GM12878 (cell line): ENCODE measurements at regions not wholly inside any gene's neighbourhood (a gene's known extent, or its start where the extent isn't known, plus 50 kb on each side); places are given as distances from the start of the nearest gene placed in this dataset.

Experiments
- ATAC-seq: fragments of 200-7000 bp; cut with Tn5 transposase; 3 replicates; pipeline ENCODE4 v1.9.1; 2020; ENCODE audit warnings: mild to moderate bottlenecking, moderate library complexity
- BruUV-seq: library from RNA; stranded (reverse); fragments of 400-500 nt; replicated peaks from 2 replicates; lab custom pipeline; 2021; lab: Mats Ljungman, UMichigan
- CTCF ChIA-PET: fragments of 300-600 bp; sonication (Branson Sonifier 250); formaldehyde crosslinking; extraction: SDS; loops from one replicate; lab custom pipeline; 2021; ENCODE audit warnings: inconsistent platforms; lab: Yijun Ruan, JAX
- POLR2A ChIA-PET: fragments of 350-600 bp; formaldehyde crosslinking; extraction: SDS; loops from one replicate; lab custom pipeline; 2021; ENCODE audit warnings: inconsistent platforms; lab: Charles Lee
- RAD21 ChIA-PET: fragments of 300-600 bp; sonication (Branson Sonifier 250); formaldehyde crosslinking; loops from one replicate; lab custom pipeline; 2023; ENCODE audit warnings: antibody characterized with exemption; ENCODE audit not compliant: unreplicated experiment; lab: Charles Lee
- SMC1A ChIA-PET: fragments of 300-600 bp; sonication (Branson Sonifier 250); formaldehyde crosslinking; loops from one replicate; lab custom pipeline; 2023; ENCODE audit not compliant: unreplicated experiment, uncharacterized antibody; lab: Charles Lee
- DNase-seq: peaks from one replicate; pipeline ENCODE4 v3.0.0-alpha.2; 2011; ENCODE audit warnings: low read depth, low spot score
- FAIRE-seq: peaks from 3 replicates; lab custom pipeline; 2011; peaks lifted over from hg19 to GRCh38; lab: Jason Lieb, UNC
- H2AFZ ChIP-seq: 2 replicates; pipeline ENCODE4 v1.6.0; 2011; ENCODE audit warnings: low read depth, low read length, control low read depth; ENCODE audit not compliant: control insufficient read depth
- H3K27ac ChIP-seq: 2 replicates; pipeline ENCODE4 v1.5.1; 2011; ENCODE audit warnings: control low read depth; ENCODE audit not compliant: control insufficient read depth, insufficient read depth
- H3K27me3 ChIP-seq, 2 experiments: replicated peaks in 1 of 2; 2 replicates each; pipeline versions ENCODE4 v1.6.0 to v1.6.1; 2011; ENCODE audit warnings: low read length in 1 of 2; ENCODE audit not compliant: control insufficient read depth in 2 of 2, insufficient read depth in 2 of 2
- H3K36me3 ChIP-seq, 2 experiments: 2 replicates each; pipeline ENCODE4 v1.5.1; 2011; ENCODE audit warnings: low read length in 1 of 2; ENCODE audit not compliant: control insufficient read depth in 2 of 2, insufficient read depth in 2 of 2
- H3K4me1 ChIP-seq: 2 replicates; pipeline ENCODE4 v1.6.1; 2011; ENCODE audit warnings: mild to moderate bottlenecking, low read length, moderate library complexity, mixed read lengths; ENCODE audit not compliant: control insufficient read depth, insufficient read depth
- H3K4me2 ChIP-seq: 2 replicates; pipeline ENCODE4 v1.6.0; 2011; ENCODE audit warnings: control low read depth; ENCODE audit not compliant: control insufficient read depth, insufficient read depth
- H3K4me3 ChIP-seq: fragments of 200-600 bp; sonication (generic); 2 replicates; pipeline ENCODE4 v1.5.1; 2016
- H3K79me2 ChIP-seq: 2 replicates; pipeline ENCODE4 v1.6.0; 2011; ENCODE audit warnings: low read length; ENCODE audit not compliant: control insufficient read depth, insufficient read depth
- H3K9ac ChIP-seq: 2 replicates; pipeline ENCODE4 v1.8.0; 2011; ENCODE audit warnings: low read length, control low read depth, mixed read lengths; ENCODE audit not compliant: control insufficient read depth, insufficient read depth
- H3K9me3 ChIP-seq: replicated peaks from 3 replicates; pipeline ENCODE4 v1.5.1; 2011; ENCODE audit warnings: mild to moderate bottlenecking, low read length; ENCODE audit not compliant: control insufficient read depth, insufficient read depth
- H4K20me1 ChIP-seq: 2 replicates; pipeline ENCODE4 v1.6.0; 2011; ENCODE audit not compliant: control insufficient read depth, insufficient read depth
- CBX3 ChIP-seq: fragments of 200-600 bp; sonication (generic); IDR thresholded peaks from 2 replicates; pipeline ENCODE4 v1.6.1; 2016; ENCODE audit warnings: low read depth, borderline replicate concordance
- CHD4 ChIP-seq: fragments of 200-600 bp; sonication (generic); IDR thresholded peaks from 2 replicates; pipeline ENCODE4 v1.6.1; 2016; ENCODE audit warnings: mild to moderate bottlenecking
- CREB1 ChIP-seq: IDR thresholded peaks from 2 replicates; pipeline ENCODE4 v1.6.1; 2012; ENCODE audit warnings: low read depth, mild to moderate bottlenecking, inconsistent platforms
- DPF2 ChIP-seq: fragments of 450-650 bp; IDR thresholded peaks from 2 replicates; pipeline ENCODE4 v1.6.1; 2017; ENCODE audit warnings: mild to moderate bottlenecking
- EP300 ChIP-seq, 2 experiments: fragments of 150-350 bp in 1 of 2; IDR thresholded peaks; 2 replicates each; pipeline ENCODE4 v1.6.1; 2011 to 2012; ENCODE audit warnings: low read depth in 2 of 2, low read length in 2 of 2, borderline replicate concordance in 1 of 2, improper control_type of control experiment in 1 of 2, inconsistent platforms in 1 of 2; ENCODE audit not compliant: control insufficient read depth in 1 of 2
- FOS ChIP-seq: IDR thresholded peaks from 3 replicates; pipeline ENCODE4 v1.6.1; 2011; ENCODE audit warnings: borderline replicate concordance; ENCODE audit not compliant: insufficient read length; ENCODE audit errors: extremely low read depth
- MTA3 ChIP-seq: IDR thresholded peaks from 2 replicates; pipeline ENCODE4 v1.6.1; 2012; ENCODE audit warnings: low read length, inconsistent platforms, borderline replicate concordance
- MYC ChIP-seq: IDR thresholded peaks from 2 replicates; pipeline ENCODE4 v1.6.1; 2011; ENCODE audit warnings: mild to moderate bottlenecking, low read length, moderate library complexity, inconsistent platforms; ENCODE audit not compliant: insufficient read depth, insufficient replicate concordance, insufficient read length, severe bottlenecking
- POLR2AphosphoS5 ChIP-seq: IDR thresholded peaks from 2 replicates; pipeline ENCODE4 v1.6.1; 2011; ENCODE audit warnings: mild to moderate bottlenecking, low read length, inconsistent platforms
- PRDM15 ChIP-seq: fragments of 450-650 bp; formaldehyde crosslinking; IDR thresholded peaks from 2 replicates; pipeline ENCODE4 v1.4.0; 2020; ENCODE audit warnings: mild to moderate bottlenecking, moderate library complexity
- RUNX3 ChIP-seq: IDR thresholded peaks from 2 replicates; pipeline ENCODE4 v1.6.1; 2012; ENCODE audit warnings: low read length, inconsistent platforms
- TCF3 ChIP-seq: IDR thresholded peaks from 2 replicates; pipeline ENCODE4 v1.6.1; 2012; ENCODE audit warnings: low read depth, mild to moderate bottlenecking, low read length, borderline replicate concordance; ENCODE audit not compliant: insufficient read depth
- ZNF384 ChIP-seq: IDR thresholded peaks from 2 replicates; pipeline ENCODE4 v1.6.1; 2012; ENCODE audit warnings: low read depth, mild to moderate bottlenecking, low read length, improper control_type of control experiment, borderline replicate concordance
- WGBS: methylation state at CpG from one replicate; pipeline ENCODE4 v1.1.6; 2016; ENCODE audit warnings: low lambda C conversion rate; ENCODE audit not compliant: insufficient replicate concordance, insufficient coverage; ENCODE audit errors: missing lambda C conversion rate; 5-methylcytosine and 5-hydroxymethylcytosine counted together
- in situ Hi-C: fragments of 300-500 bp; cut with MboI; formaldehyde crosslinking; loops from 9 replicates; pipeline ENCODE4 v1.14.3; 2018; ENCODE audit warnings: mixed read lengths
- intact Hi-C: fragments of 100-400 bp; cut with micrococcal nuclease; formaldehyde crosslinking; loops from one replicate; pipeline ENCODE4 v1.14.2; 2022; ENCODE audit not compliant: unreplicated experiment

- no peaks in the 10 kb centered on the region for H4K20me1 ChIP-seq
- ChIA-PET POLR2A (no interaction called here), SMC1A (interaction anchor here (1.0 to 3.5 kb wide), 3 partner anchors 10 to 68 kb away, joined by 3 to 14 read pairs (median 4); no protein-coding TSS in a partner anchor), CTCF (no interaction called here), RAD21 (no interaction called here)
- no peak for ATAC-seq
- H3K4me3 ChIP-seq: no peak overlapping the region
- no peak for DNase-seq
- H3K27me3 ChIP-seq: no peaks in the 10 kb centered on the region; a peak in 1 of 4 replicates
- H3K9me3 ChIP-seq: no peaks in the 10 kb centered on the region
- intact Hi-C loops (no loop called here), in situ Hi-C loops (no loop called here)
- TF ChIP-seq PRDM15 (CRISPR knock-in tag): no peak
- TF ChIP-seq POLR2AphosphoS5: no peak
- TF ChIP-seq RUNX3: no peak
- no peaks in the 10 kb centered on the region for H3K36me3 ChIP-seq
- no peaks in the 10 kb centered on the region for H3K79me2 ChIP-seq
- no peak overlapping the region for H3K4me2 ChIP-seq
- H3K9ac ChIP-seq: no peak overlapping the region
- FAIRE-seq: no peak
- H3K4me1 ChIP-seq: no peaks in the 10 kb centered on the region
- no peak overlapping the region for H2AFZ ChIP-seq
- WGBS: 42% methylated on average over 8 of the region's 8 CpGs
- BruUV-seq: no TSS peak
- H3K27ac ChIP-seq: no peak overlapping the region
These were observed 104.1 kb upstream of the PCBD1 start for GRCh38 chr10:70992436-70992835.

GRCh38 chr10:70993051-70993450 lies 104.7 kb upstream of the PCBD1 start:
- no peak for FAIRE-seq
- ChIA-PET RAD21 (no interaction called here), SMC1A (interaction anchor here (1.0 kb wide), 1 partner anchor 10 kb away, joined by 4 read pairs; no protein-coding TSS in a partner anchor), POLR2A (no interaction called here), CTCF (no interaction called here)
- TF ChIP-seq FOS (no peak), MTA3 (no peak), EP300 (IDR thresholded peaks at IDR 0.05; ENCODE audit: borderline replicate concordance in 1 of 2, control insufficient read depth in 1 of 2, low read depth in 2 of 2, low read length in 2 of 2) (no peak), ZNF384 (no peak), CBX3 (no peak), MYC (no peak), CREB1 (no peak), RUNX3 (no peak), TCF3 (no peak), DPF2 (no peak), CHD4 (no peak)
- Histone ChIP-seq H2AFZ (no peak overlapping the region), H3K79me2 (no peaks in the 10 kb centered on the region), H4K20me1 (no peaks in the 10 kb centered on the region), H3K4me1 (no peaks in the 10 kb centered on the region), H3K4me2 (no peak overlapping the region), H3K9ac (no peak overlapping the region), H3K27me3 (peaks cover 0 to 2% of the 10 kb centered on the region in 2 experiments; a peak in 1 of 4 replicates), H3K27ac (no peak overlapping the region), H3K9me3 (no peaks in the 10 kb centered on the region), H3K4me3 (no peak overlapping the region), H3K36me3 (no peaks in the 10 kb centered on the region)
- no TSS peak for BruUV-seq
- no peak for ATAC-seq
- 31% methylated on average over 4 of the region's 4 CpGs for WGBS
- in situ Hi-C loops: no loop called here
- intact Hi-C loops: no loop called here
- DNase-seq: no peak
